Hematopoietic multipotent progenitor cell treated with erythropoietin and hydrocortisone succinate and interleukin-3 and kit ligand, for 15 days (in vitro differentiated cells): ENCODE measurements at regions not wholly inside any gene's neighbourhood (a gene's known extent, or its start where the extent isn't known, plus 50 kb on each side); places are given as distances from the start of the nearest gene placed in this dataset.
"Not testable (repeated sequence)": the region's sequence is repeated elsewhere in the genome, so short reads cannot be mapped to it uniquely, and the experiment has no call there.

Experiments used
- DNase-seq: peaks from one replicate; pipeline ENCODE4 v3.0.0-alpha.2; 2015; ENCODE audit warnings: low spot score

- no peak for DNase-seq
Observed at GRCh38 chr4:26044983-26045382, 131.0 kb downstream of the SMIM20 start.

GRCh38 chr4:26047795-26048194 lies 133.8 kb downstream of the SMIM20 start:
- DNase-seq = no peak

GRCh38 chr4:26048378-26048882 lies 134.4 kb downstream of the SMIM20 start:
- no peak for DNase-seq

GRCh38 chr4:26048950-26049349 lies 134.9 kb downstream of the SMIM20 start:
- no peak for DNase-seq

- DNase-seq = no peak
Observed at GRCh38 chr4:26049447-26049846, 135.4 kb downstream of the SMIM20 start.

DNA sequence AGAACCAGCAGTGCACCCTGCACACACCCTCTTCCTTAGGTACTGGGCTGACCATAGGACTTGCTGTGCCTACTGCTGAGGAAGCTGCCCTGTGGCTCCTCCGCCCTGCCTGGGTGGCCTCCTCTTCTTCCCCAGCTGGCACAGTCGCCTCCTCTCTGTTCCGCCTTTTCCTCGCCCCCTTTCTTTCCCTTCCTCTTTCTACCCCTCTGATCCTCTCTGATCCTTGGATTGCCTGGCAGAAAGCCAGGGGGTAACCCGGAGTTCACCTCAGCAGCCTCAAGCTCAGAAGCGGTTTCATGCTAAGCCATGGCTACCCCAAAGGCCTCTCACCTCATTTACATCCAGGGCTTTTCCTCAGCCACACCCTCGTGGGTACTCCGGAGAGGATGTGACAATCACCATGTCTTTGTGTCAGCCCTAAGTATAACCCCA lies 136.2 kb downstream of the SMIM20 start:
- DNase-seq = no peak

GRCh38 chr4:26050671-26051070 lies 136.7 kb downstream of the SMIM20 start:
- no peak for DNase-seq

GRCh38 chr4:26051240-26051639 lies 137.2 kb downstream of the SMIM20 start:
- DNase-seq = no peak

- no peak for DNase-seq
Observed at GRCh38 chr4:26052663-26053541, 138.9 kb downstream of the SMIM20 start.

DNA sequence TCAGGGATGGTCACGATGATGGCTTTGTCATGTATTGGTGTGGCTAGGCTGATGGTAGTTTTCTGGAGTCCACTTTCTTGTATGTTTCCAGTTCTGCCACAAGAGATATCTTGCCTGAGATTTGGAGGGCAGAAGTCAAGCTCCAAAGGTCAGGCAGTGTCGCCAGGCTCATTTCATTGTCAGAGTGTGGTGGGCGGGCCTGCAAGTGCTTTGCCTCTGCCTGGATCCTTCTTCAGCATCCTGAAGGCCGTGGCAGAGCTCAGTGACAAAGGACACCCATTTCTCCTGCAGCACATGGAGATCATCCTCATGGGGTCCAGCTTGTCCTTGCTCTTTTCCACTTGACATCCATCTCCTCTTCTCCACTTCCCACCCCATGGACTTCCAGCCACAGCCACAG lies 139.7 kb downstream of the SMIM20 start:
- no peak for DNase-seq

- no peak for DNase-seq
Observed at GRCh38 chr4:26055855-26056254, 141.8 kb downstream of the SMIM20 start.

DNA sequence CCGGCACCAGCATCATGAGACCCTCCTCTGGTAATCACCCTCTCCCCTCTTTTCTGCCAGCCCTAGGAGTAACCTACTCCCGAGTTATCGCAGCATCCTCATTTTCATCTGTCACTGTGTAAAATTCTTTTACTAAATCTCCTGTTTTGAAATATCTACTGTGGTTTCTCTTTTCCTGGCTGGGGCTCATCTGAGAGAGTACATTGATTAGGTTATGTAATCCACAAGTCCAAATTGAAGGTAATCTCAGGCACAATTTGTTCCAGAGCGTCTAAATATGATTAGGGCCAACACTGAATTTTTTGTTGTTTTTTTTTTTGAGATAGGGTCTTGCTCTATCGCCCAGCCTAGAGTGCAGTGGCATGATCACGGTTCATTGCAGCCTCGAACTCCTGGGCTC lies 142.4 kb downstream of the SMIM20 start:
- DNase-seq = no peak

- DNase-seq = not testable (repeated sequence)
Observed at GRCh38 chr4:26057839-26058238, 143.8 kb downstream of the SMIM20 start.

DNA sequence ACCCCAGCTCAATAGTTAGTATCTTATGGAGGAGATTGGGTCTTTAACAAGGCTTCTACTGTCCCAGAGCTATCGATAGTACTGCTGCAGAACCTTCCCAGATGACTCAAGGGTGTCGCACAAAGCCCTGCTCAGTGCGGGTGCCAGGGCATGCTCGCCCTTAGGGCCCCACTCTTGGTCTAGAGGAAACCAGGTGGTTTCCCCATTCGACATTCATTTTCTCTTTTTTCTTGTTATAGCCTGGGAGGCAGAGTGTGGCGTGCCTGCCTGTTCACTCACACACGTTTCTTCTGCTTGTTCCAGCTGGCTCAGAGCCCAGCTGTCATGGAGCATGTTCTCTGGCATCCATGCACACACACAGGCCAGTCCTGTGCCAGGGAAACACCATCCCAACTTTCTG lies 144.5 kb downstream of the SMIM20 start:
- no peak for DNase-seq

GRCh38 chr4:26059391-26060154 lies 145.6 kb downstream of the SMIM20 start:
- DNase-seq = no peak

- no peak for DNase-seq
Observed at GRCh38 chr4:26060286-26060685, 146.3 kb downstream of the SMIM20 start.

DNA sequence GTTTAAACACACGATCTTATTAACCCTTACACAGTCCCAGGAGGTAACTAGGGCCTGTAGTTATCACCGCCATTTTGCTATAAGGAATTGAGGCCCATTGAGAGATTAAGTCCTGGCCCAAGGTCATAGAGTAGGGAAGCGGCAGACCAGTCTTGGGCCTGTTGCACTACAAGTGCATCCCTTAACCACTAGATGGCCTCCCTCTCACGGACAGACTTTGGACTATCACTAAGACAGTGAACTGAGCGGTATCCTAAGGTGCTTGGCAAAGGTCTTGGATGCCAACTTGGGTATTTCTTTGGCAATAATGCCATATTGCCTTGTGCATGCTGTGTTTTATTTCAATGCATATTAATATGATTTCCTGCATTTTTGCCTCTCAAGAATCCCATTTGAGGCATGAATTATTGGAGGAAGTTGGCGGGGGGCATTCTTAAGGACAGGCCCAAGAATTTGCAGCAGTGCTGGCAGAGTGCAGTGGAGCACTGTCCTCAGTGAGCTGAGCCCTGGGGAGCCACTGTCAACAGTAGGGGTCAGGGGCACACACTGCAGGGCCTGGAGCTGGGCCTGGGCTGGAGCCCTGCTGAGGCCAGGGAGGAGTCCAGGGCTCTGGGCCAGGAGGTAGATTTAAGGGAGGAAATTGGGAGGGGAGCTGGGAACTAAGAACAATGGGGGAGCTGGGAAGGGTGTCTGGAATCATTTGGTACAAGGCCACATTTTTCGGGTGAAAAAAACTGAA lies 147.4 kb downstream of the SMIM20 start:
- DNase-seq = no peak

DNA sequence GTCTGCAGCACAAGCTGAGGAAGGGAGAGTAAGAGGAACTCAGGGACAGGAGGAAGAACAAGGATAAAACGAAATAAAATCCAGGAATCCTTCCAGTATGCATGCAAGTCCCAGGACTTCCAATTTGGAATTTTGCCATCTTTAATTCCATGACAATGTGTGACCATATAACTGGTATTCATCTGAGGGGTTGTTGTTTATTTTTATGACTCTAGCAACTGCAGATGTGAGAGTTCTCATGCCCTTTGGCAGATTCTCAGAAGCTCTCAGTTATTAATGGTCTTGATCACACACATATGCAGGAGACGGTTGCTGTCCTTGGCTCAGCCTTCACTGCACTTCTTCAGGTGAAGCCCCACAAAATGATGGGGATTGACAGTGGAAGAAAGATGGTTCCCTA lies 148.2 kb downstream of the SMIM20 start:
- no peak for DNase-seq

DNA sequence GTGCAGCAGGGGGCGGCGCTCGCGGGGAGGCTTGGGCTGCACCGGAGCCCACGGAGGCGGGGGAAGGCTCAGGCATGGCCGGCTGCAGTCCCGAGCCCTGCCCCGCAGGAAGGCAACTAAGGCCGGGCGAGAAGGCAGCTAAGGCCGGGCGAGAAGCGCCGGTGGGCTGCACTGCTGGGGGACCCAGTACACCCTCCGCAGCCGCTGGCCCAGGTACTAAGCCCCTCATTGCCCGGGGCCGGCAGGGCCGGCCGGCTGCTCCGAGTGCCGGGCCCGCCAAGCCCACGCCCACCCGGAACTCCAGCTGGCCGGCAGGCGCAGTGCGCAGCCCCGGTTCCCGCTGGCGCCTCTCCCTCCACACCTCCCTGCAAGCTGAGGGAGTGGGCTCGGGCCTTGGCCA lies 150.0 kb downstream of the SMIM20 start:
- not testable (repeated sequence) for DNase-seq

DNA sequence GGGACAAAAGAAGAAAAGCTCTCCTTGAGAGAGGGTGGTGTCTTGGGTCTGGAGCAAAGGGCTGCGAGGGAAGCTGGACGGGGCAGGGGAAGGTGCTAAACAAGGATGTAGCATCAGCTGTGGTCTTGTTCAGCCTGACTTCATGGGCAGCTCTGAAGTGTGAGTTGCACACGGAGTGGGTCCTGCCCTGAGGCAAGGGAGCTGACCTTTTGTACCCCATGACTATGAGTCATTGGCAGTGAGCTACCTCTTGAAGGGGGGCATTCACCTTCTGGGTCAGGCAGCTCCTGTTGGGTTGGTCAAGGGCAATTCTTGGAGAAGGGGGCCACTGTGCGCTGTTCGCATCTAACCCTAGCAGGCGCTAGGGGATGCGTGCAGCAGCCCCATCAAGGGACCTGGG lies 151.8 kb downstream of the SMIM20 start:
- DNase-seq = no peak

DNA sequence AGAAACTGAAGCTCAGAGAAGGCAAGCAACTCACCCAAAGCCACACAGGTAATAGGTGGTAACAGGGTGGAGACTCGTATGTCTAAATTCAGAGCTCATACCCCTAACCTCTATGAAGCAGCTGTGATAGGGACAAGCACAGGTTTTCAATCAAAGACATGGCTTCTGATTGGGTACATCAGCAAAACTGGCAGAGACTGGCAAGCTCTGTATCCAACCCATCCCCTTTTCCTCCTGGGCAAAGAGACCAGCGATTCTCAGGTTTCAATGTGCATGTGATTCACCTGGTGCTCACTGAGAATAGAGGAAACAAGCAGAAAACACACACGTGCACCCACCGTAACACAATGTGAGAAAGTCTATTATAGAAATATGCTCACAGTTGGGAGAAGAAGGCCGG lies 153.0 kb downstream of the SMIM20 start:
- DNase-seq = no peak

DNA sequence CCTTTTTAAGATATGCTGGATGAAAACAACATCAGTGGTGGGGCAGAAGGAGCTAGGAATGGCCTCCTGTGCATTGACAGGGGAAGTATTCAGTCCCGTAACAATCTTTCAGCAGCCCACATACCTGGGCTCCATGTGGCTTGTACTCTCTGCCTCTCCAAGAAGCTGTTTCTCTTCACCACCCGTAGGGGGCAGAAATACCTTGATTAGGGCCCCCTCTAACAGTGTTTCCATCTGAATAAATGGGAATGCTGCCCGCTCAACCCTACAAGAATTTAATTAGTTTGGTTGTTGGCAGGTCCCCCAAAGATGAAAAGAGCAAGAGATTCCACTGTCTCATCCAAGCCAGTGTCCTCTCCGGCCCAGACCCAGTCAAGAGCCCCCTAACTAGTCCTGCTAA lies 155.2 kb downstream of the SMIM20 start:
- no peak for DNase-seq
